Adrenal gland (tissue), 9 donors: ENCODE measurements at regions not wholly inside any gene's neighbourhood (a gene's known extent, or its start where the extent isn't known, plus 50 kb on each side); places are given as distances from the start of the nearest gene placed in this dataset.
A peak's percentile ranks its signal among the peaks of the same experiment; 100 is the strongest.

Experiments used
- DNase-seq, 7 donors: peaks; one replicate each; pipeline ENCODE4 v3.0.0-alpha.2; 2019 to 2020
- H3K27ac ChIP-seq, 5 donors: fragments of 200-600 bp; sonication (generic) in 4 of 5; 1 replicate in 3 of 5; 2 replicates in 2 of 5; pipeline versions ENCODE4 v1.5.1 to v1.8.0; 2016 to 2020; ENCODE audit warnings: mild to moderate bottlenecking in 1 of 5
- H3K27me3 ChIP-seq: fragments of 200-600 bp; 2 replicates; pipeline ENCODE4 v1.8.0; 2021
- H3K36me3 ChIP-seq, 2 donors: fragments of 200-600 bp; replicated peaks in 1 of 2; 1 replicate in 1 of 2; 2 replicates in 1 of 2; pipeline versions ENCODE4 v1.5.1 to v1.8.0; 2018 to 2022
- H3K4me1 ChIP-seq, 2 donors: fragments of 200-600 bp; replicated peaks in 1 of 2; 1 replicate in 1 of 2; 2 replicates in 1 of 2; pipeline versions ENCODE4 v1.5.1 to v1.8.0; 2018 to 2021
- H3K4me3 ChIP-seq, 4 donors: fragments of 200-600 bp; sonication (generic) in 3 of 4; one replicate each; pipeline ENCODE4 v1.5.1; 2016 to 2018
- H3K9me3 ChIP-seq, 3 donors: fragments of 200-600 bp; sonication (generic) in 1 of 3; replicated peaks in 1 of 3; 1 replicate in 2 of 3; 2 replicates in 1 of 3; pipeline versions ENCODE4 v1.5.1 to v1.8.0; 2016 to 2021
- POLR2A ChIP-seq, 2 donors: fragments of 450-650 bp; IDR thresholded peaks; one replicate each; pipeline ENCODE4 v1.6.1; 2017; ENCODE audit warnings: antibody characterized with exemption in 2 of 2, mild to moderate bottlenecking in 2 of 2, moderate library complexity in 1 of 2
- WGBS, 4 donors: extraction: QIAGEN DNeasy Blood & Tissue Kit in 2 of 4; methylation state at CpG; one replicate each; pipeline versions ENCODE4 v1.1.5 to v1.1.7; 2013 to 2017; 5-methylcytosine and 5-hydroxymethylcytosine counted together
- intact Hi-C, 2 donors: fragments of 100-400 bp; cut with DNase I; formaldehyde crosslinking; loops; one replicate each; pipeline versions ENCODE4 v1.14.1 to v1.15.0; 2022 to 2023
- TF ChIP-seq, protein P1 (sequence below), 6 experiments: fragments of 450-650 bp in 4 of 6; fragments of 200-600 bp in 2 of 6; sonication (generic) in 1 of 6; IDR thresholded peaks; 1 replicate in 5 of 6; 2 replicates in 1 of 6; pipeline versions ENCODE4 v1.5.1 to v1.8.0; 2016 to 2021; ENCODE audit warnings: antibody characterized with exemption in 6 of 6, mild to moderate bottlenecking in 2 of 6, moderate library complexity in 1 of 6
- donor health status: healthy with polysubstance abuse.
- donor health status: Bipolar disorder and iron deficiency.
- donor health status: DM: yes; HTN: yes; CAD: no.
- donor health status: DM: no; HTN: no; CAD: no.
- donor health status: DM: no; HTN: no; CAD: no.

DNA sequence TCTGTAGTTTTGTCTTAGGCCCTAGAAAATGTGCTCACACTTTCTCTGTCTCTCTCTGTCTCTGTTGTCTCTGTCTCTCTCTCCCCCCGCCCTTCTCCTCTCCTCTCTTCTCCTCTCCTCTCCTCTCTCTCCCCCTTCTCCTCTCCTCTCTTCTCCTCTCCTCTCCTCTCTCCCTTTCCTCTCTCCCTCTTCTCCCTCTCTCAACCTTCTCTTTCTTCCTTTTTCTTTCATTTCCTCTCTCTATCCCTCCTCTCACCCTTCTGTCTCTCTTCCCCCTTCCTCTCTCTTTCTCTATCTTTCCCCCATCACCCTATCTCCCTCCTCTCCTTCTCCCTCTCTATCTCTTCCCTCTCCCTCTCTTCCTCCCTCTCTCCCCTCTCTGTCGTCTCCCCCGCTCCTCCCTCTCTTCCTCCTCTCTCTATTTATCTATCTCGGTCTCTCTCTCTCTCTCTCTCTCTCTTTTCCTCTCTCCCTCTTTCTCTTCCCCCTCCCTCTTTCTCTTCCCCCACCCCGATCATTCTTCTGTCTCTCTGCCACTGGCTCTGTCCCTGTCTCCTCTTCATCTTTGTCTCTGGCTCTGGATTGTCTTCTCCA is 107.2 kb upstream of the C16orf82 start:
- TF ChIP-seq, protein P1, sequence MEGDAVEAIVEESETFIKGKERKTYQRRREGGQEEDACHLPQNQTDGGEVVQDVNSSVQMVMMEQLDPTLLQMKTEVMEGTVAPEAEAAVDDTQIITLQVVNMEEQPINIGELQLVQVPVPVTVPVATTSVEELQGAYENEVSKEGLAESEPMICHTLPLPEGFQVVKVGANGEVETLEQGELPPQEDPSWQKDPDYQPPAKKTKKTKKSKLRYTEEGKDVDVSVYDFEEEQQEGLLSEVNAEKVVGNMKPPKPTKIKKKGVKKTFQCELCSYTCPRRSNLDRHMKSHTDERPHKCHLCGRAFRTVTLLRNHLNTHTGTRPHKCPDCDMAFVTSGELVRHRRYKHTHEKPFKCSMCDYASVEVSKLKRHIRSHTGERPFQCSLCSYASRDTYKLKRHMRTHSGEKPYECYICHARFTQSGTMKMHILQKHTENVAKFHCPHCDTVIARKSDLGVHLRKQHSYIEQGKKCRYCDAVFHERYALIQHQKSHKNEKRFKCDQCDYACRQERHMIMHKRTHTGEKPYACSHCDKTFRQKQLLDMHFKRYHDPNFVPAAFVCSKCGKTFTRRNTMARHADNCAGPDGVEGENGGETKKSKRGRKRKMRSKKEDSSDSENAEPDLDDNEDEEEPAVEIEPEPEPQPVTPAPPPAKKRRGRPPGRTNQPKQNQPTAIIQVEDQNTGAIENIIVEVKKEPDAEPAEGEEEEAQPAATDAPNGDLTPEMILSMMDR (IDR thresholded peaks at IDR 0.05) = no peak
- TF ChIP-seq POLR2A (IDR thresholded peaks at IDR 0.05) = no peak
- Histone ChIP-seq H3K27ac (no peak overlapping the region), H3K4me1 (no peaks in the 10 kb centered on the region), H3K36me3 (no peaks in the 10 kb centered on the region), H3K4me3 (no peak overlapping the region), H3K27me3 (no peaks in the 10 kb centered on the region), H3K9me3 (no peaks in the 10 kb centered on the region)
- intact Hi-C loops = loop anchor here in 1 of 2 donors (5.0 kb wide), 1 partner anchor 153 kb away; no protein-coding TSS in a partner anchor
- WGBS, 4 donors = 43 to 61% (median 55%) methylated on average over 5 of the region's 5 CpGs
- no peak for DNase-seq

DNA sequence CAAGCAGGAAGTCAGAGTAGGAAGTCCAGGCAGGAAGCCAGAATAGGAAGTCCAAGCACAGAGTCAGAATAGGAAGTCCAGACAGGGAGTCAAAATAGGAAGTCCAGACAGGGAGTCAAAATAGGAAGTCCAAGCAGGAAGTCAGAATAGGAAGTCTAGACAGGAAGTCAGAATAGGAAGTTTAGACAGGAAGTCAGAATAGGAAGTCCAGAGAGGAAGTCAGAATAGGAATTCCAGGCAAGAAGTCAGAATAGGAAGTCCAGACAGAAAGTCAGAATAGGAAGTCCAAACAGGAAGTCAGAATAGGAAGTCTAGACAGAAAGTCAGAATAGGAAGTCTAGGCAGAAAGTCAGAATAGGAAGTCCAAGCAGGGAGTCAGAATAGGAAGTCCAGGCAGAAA is 105.3 kb upstream of the C16orf82 start:
- intact Hi-C loops = loop anchor here in 1 of 2 donors (5.0 kb wide), 1 partner anchor 151 kb away; no protein-coding TSS in a partner anchor
- no peak overlapping the region for H3K27ac ChIP-seq

DNA sequence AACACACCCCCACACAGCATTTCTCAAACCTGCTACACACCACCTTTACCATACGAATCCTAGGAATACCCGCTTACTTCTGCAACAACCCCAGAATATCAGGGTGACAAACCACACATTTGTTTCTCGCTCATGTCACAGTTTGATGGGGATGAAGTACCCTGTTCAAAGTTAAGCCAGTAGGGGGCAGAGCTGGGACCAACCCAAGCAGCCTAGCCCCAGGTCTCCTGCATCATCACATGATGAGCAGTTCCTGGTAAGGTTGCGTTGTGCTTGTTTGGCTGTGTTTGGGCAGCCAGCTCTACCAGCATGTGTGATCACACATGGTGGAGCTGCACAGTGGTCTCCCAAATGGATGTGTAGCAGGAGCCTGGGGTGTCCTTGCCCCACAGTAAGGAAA is 103.6 kb upstream of the C16orf82 start:
- no peak overlapping the region for H3K4me3 ChIP-seq
- DNase-seq = peak; percentile 15 to 57 (median 48)
- no peaks in the 10 kb centered on the region for H3K9me3 ChIP-seq
- no peak for TF ChIP-seq POLR2A (IDR thresholded peaks at IDR 0.05)
- TF ChIP-seq, protein P1 (IDR thresholded peaks at IDR 0.05) = peak; percentile 23 to 49 (median 35)
- no peak overlapping the region for H3K27ac ChIP-seq
- H3K27me3 ChIP-seq = no peaks in the 10 kb centered on the region
- intact Hi-C loops = loop anchor here in 1 of 2 donors (5.0 kb wide), 1 partner anchor 149 kb away; no protein-coding TSS in a partner anchor
- H3K4me1 ChIP-seq = no peaks in the 10 kb centered on the region
- no peaks in the 10 kb centered on the region for H3K36me3 ChIP-seq
- WGBS, 4 donors = 55 to 73% (median 60%) methylated on average over 4 of the region's 4 CpGs

More for the DNA sequence above, 105.3 kb upstream of the C16orf82 start:
- Histone ChIP-seq H3K9me3 (no peaks in the 10 kb centered on the region), H3K4me3 (no peak overlapping the region), H3K36me3 (no peaks in the 10 kb centered on the region), H3K27me3 (no peaks in the 10 kb centered on the region), H3K4me1 (no peaks in the 10 kb centered on the region)
- DNase-seq = no peak
- no peak for TF ChIP-seq POLR2A (IDR thresholded peaks at IDR 0.05)
- TF ChIP-seq, protein P1 (IDR thresholded peaks at IDR 0.05) = no peak

DNA sequence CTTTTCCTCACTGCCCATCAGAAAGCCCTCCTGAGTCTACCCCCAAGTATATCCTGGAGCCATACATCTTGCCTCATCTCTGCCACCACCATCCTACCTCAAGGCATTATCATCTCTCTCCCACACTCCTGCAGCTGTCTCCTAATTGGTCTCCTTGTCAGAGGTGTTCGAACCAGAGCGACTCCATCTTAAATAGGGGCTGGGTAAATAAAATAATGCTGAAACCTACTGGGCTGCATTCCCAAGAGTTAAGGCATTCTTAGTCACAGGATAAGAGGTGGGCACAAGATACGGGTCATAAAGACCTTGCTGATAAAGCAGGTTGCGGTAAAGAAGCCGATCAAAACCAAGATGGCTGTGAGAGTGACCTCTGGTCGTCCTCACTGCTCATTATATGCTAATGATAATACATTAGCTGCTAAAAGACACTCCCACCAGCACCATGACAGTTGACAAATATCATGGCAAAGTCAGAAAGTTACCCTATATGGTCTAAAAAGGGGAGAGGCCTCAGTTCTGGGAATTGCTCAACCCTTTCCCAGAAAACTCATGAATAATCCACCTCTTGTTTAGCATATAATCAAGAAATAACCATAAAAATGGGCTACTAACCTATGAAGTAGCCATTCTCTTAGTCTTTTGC is 97.0 kb upstream of the C16orf82 start:
- Histone ChIP-seq H3K27ac (no peak overlapping the region), H3K9me3 (no peaks in the 10 kb centered on the region), H3K4me1 (no peaks in the 10 kb centered on the region), H3K27me3 (no peaks in the 10 kb centered on the region), H3K36me3 (no peaks in the 10 kb centered on the region), H3K4me3 (no peak overlapping the region)
- intact Hi-C loops = no loop called here
- 59 to 72% (median 67%) methylated on average over 6 of the region's 6 CpGs for WGBS, 4 donors
- TF ChIP-seq, protein P1 (IDR thresholded peaks at IDR 0.05) = no peak
- TF ChIP-seq POLR2A (IDR thresholded peaks at IDR 0.05) = no peak
- no peak for DNase-seq
